ENCODE measurements at regions not wholly inside any gene's neighbourhood (a gene's known extent, or its start where the extent isn't known, plus 50 kb on each side); places are given as distances from the start of the nearest gene placed in this dataset.

DNA sequence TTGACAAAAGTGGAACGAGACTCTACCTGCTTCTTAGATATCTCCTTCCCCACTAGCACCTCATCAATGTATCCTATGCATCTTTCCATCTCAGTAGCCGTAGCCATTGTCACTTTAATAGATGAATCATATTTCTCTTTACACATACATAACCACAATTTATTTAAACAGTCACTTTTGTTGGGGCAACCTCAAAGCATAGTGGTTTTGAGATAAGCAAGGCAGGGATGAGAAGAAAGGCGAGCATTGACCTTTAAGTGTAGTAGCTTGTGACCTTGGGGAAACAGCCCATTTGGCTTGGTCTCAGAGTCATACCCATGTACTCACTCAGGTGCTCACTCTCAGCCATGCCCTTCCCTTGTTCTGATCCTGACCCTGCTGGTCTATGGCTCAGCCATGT lies 260.1 kb downstream of the C1orf94 start:
- POLR2A ChIA-PET, result no interaction called here
- no peak for DNase-seq (ENCODE audit: extremely low spot score)
- CTCF ChIA-PET, result no interaction called here
- TF ChIP-seq FOXK2 (IDR thresholded peaks at IDR 0.05) (no peak), BHLHE40 (IDR thresholded peaks at IDR 0.05; ENCODE audit: borderline replicate concordance) (no peak), CTBP1 (IDR thresholded peaks at IDR 0.05; ENCODE audit: borderline replicate concordance) (no peak), SP1 (IDR thresholded peaks at IDR 0.05) (no peak)

DNA sequence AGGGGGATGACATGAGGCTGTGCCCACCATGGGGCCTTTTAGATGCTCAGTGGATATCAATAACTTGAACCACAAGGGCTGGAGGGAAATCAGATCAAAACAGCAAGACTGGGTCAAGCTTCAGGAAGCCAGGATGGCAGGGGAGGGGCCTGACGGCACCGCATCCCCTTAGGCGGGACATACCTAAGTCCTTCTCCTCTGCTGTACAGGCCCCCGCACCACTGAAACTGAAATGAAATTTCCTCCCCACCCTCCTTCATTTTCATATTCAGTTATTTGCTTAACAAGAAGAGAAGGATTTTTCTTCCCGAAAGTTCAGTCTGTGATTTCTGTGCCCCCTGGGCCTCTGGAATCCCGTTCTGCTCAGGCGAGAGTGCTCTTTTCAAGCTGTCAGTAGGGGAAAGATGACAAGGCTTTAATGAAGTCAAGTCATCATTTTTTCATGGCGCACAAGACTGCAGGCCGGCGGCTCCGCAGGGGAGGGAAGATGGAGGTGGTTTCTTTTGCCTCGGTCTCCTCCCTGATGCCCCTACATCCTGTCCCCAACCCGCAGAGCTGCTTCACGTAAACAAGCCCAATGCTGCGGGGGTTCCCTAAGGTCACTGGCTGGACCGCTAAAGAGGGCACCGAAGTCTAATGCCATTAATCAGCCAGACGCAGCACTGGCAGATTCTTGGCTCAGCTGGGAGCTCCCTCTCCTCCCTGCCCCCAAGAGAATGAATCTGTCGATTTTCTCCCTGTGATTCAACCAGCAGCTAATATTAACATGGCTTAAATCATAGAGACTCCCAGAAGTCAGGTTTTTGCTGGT lies 264.8 kb downstream of the C1orf94 start:
- ChIA-PET POLR2A (no interaction called here), CTCF (no interaction called here)
- no peak for TF ChIP-seq SP1 (IDR thresholded peaks at IDR 0.05)
- TF ChIP-seq, protein P1, sequence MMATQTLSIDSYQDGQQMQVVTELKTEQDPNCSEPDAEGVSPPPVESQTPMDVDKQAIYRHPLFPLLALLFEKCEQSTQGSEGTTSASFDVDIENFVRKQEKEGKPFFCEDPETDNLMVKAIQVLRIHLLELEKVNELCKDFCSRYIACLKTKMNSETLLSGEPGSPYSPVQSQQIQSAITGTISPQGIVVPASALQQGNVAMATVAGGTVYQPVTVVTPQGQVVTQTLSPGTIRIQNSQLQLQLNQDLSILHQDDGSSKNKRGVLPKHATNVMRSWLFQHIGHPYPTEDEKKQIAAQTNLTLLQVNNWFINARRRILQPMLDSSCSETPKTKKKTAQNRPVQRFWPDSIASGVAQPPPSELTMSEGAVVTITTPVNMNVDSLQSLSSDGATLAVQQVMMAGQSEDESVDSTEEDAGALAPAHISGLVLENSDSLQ (IDR thresholded peaks at IDR 0.05), result no peak
- no peak for DNase-seq (ENCODE audit: extremely low spot score)

GRCh38 chr1:34444516-34444915 lies 267.8 kb downstream of the C1orf94 start:
- no peak for TF ChIP-seq FOXK2 (IDR thresholded peaks at IDR 0.05)
- no peak for TF ChIP-seq HDGF (IDR thresholded peaks at IDR 0.05; ENCODE audit: borderline replicate concordance)
- no peak for TF ChIP-seq FOXA1 (IDR thresholded peaks at IDR 0.05)
- TF ChIP-seq SP1 (IDR thresholded peaks at IDR 0.05), result no peak
- TF ChIP-seq LEF1 (IDR thresholded peaks at IDR 0.05; ENCODE audit: borderline replicate concordance), result no peak
- TF ChIP-seq CTBP1 (IDR thresholded peaks at IDR 0.05; ENCODE audit: borderline replicate concordance), result no peak
- TF ChIP-seq ZNF384 (IDR thresholded peaks at IDR 0.05), result no peak
- TF ChIP-seq NFRKB (IDR thresholded peaks at IDR 0.05), result no peak
- no peak for TF ChIP-seq TARDBP (IDR thresholded peaks at IDR 0.05)
- no peak for TF ChIP-seq BHLHE40 (IDR thresholded peaks at IDR 0.05; ENCODE audit: borderline replicate concordance)
- no peak for TF ChIP-seq L3MBTL2 (conservative IDR thresholded peaks at IDR 0.05)
- no peak for TF ChIP-seq ELF4 (IDR thresholded peaks at IDR 0.05)
- DNase-seq (ENCODE audit: extremely low spot score), result no peak
- CTCF ChIA-PET, result no interaction called here
- POLR2A ChIA-PET, result interaction anchor here (1.0 kb wide), 1 partner anchor 10 kb away, joined by 3 read pairs; no protein-coding TSS in a partner anchor

- ChIA-PET CTCF (no interaction called here), POLR2A (no interaction called here)
- no peak for TF ChIP-seq ZNF384 (IDR thresholded peaks at IDR 0.05)
- TF ChIP-seq NFRKB (IDR thresholded peaks at IDR 0.05), result no peak
- no peak for TF ChIP-seq ARNT (IDR thresholded peaks at IDR 0.05)
- no peak for TF ChIP-seq SUZ12 (IDR thresholded peaks at IDR 0.05)
- TF ChIP-seq, protein P1 (IDR thresholded peaks at IDR 0.05), result no peak
- no peak for DNase-seq (ENCODE audit: extremely low spot score)
These were observed 273.6 kb downstream of the C1orf94 start for GRCh38 chr1:34450325-34450724.

DNA sequence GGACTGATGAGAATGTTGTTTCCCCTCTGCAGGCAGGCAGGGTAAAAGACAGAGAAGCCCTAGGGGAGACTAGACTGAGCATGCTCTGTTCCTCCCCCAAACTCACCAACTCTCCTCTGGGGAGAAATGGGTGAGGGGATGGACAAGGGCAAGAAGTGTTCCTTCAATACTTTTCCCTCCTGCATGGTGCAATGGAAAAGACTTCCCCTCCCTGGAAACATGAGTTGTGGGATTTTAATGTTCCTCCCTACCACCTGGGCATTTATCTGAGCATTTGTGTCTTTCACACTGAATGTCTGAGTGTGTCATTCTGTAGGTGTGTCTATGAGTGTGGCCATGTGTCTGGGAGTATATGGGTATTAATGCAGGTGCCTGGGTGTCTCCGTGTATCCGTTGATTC lies 275.7 kb downstream of the C1orf94 start:
- DNase-seq (ENCODE audit: extremely low spot score), result no peak
- CTCF ChIA-PET, result no interaction called here
- POLR2A ChIA-PET, result no interaction called here
- no peak for TF ChIP-seq ARNT (IDR thresholded peaks at IDR 0.05)
- TF ChIP-seq L3MBTL2 (conservative IDR thresholded peaks at IDR 0.05), result no peak
- TF ChIP-seq SP1 (IDR thresholded peaks at IDR 0.05), result no peak
- TF ChIP-seq, protein P1 (IDR thresholded peaks at IDR 0.05), result no peak
- no peak for TF ChIP-seq FOXA1 (IDR thresholded peaks at IDR 0.05)
- TF ChIP-seq SUZ12 (IDR thresholded peaks at IDR 0.05), result no peak
- no peak for TF ChIP-seq BHLHE40 (IDR thresholded peaks at IDR 0.05; ENCODE audit: borderline replicate concordance)
- no peak for TF ChIP-seq TARDBP (IDR thresholded peaks at IDR 0.05)
- no peak for TF ChIP-seq ELF4 (IDR thresholded peaks at IDR 0.05)
- no peak for TF ChIP-seq CTBP1 (IDR thresholded peaks at IDR 0.05; ENCODE audit: borderline replicate concordance)
- TF ChIP-seq HDGF (IDR thresholded peaks at IDR 0.05; ENCODE audit: borderline replicate concordance), result no peak
- no peak for TF ChIP-seq NFRKB (IDR thresholded peaks at IDR 0.05)
- no peak for TF ChIP-seq ZNF384 (IDR thresholded peaks at IDR 0.05)
- TF ChIP-seq FOXK2 (IDR thresholded peaks at IDR 0.05), result no peak
- no peak for TF ChIP-seq LEF1 (IDR thresholded peaks at IDR 0.05; ENCODE audit: borderline replicate concordance)
- TF ChIP-seq FOXM1 (IDR thresholded peaks at IDR 0.05; ENCODE audit: borderline replicate concordance), result no peak

GRCh38 chr1:34455121-34455520 lies 278.4 kb downstream of the C1orf94 start:
- POLR2A ChIA-PET, result no interaction called here
- TF ChIP-seq FOXM1 (IDR thresholded peaks at IDR 0.05; ENCODE audit: borderline replicate concordance) (no peak), HDGF (IDR thresholded peaks at IDR 0.05; ENCODE audit: borderline replicate concordance) (no peak), FOXK2 (IDR thresholded peaks at IDR 0.05) (no peak), ZNF384 (IDR thresholded peaks at IDR 0.05) (no peak), ARNT (IDR thresholded peaks at IDR 0.05) (no peak), SP1 (IDR thresholded peaks at IDR 0.05) (no peak), CTBP1 (IDR thresholded peaks at IDR 0.05; ENCODE audit: borderline replicate concordance) (no peak)
- CTCF ChIA-PET, result no interaction called here
- no peak for DNase-seq (ENCODE audit: extremely low spot score)

DNA sequence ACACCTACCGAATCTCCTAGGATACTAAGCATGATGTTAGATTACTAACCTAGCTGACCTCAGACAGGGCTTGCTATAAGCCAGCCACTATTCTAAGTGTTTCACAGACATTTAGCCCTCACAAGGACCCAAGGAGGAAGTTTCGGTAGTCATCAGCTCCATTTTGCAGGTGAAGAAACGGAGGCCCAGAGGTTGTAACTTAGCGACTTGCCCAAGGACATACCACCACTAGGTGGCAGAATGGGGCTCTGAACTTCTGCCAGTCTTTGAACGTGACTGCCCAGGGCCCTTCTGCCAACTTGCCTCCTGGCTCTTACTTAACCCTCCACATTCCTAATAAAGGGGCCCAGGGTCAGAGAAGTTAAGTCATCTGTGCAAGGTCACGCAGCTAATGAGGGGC lies 283.5 kb downstream of the C1orf94 start:
- TF ChIP-seq FOXA1 (IDR thresholded peaks at IDR 0.05), result no peak
- TF ChIP-seq BHLHE40 (IDR thresholded peaks at IDR 0.05; ENCODE audit: borderline replicate concordance), result no peak
- TF ChIP-seq TARDBP (IDR thresholded peaks at IDR 0.05), result no peak
- TF ChIP-seq ARNT (IDR thresholded peaks at IDR 0.05), result no peak
- no peak for TF ChIP-seq NFRKB (IDR thresholded peaks at IDR 0.05)
- no peak for TF ChIP-seq ELF4 (IDR thresholded peaks at IDR 0.05)
- TF ChIP-seq FOXM1 (IDR thresholded peaks at IDR 0.05; ENCODE audit: borderline replicate concordance), result no peak
- TF ChIP-seq ZNF384 (IDR thresholded peaks at IDR 0.05), result no peak
- TF ChIP-seq LEF1 (IDR thresholded peaks at IDR 0.05; ENCODE audit: borderline replicate concordance), result no peak
- no peak for TF ChIP-seq CTBP1 (IDR thresholded peaks at IDR 0.05; ENCODE audit: borderline replicate concordance)
- DNase-seq (ENCODE audit: extremely low spot score), result peak; percentile 33
- ChIA-PET POLR2A (no interaction called here), CTCF (interaction anchor here (0.6 to 1.5 kb wide), 4 partner anchors 16 to 354 kb away, joined by 3 to 8 read pairs (median 4); no protein-coding TSS in a partner anchor)
